Fibroblast of skin of left biceps (primary cell): ENCODE measurements at regions not wholly inside any gene's neighbourhood (a gene's known extent, or its start where the extent isn't known, plus 50 kb on each side); places are given as distances from the start of the nearest gene placed in this dataset.
"Not testable (repeated sequence)": the region's sequence is repeated elsewhere in the genome, so short reads cannot be mapped to it uniquely, and the experiment has no call there.

Experiments used
- DNase-seq, 2 experiments: peaks; one replicate each; pipeline ENCODE4 v3.0.0-alpha.2; 2013; ENCODE audit warnings: low read depth in 2 of 2

DNA sequence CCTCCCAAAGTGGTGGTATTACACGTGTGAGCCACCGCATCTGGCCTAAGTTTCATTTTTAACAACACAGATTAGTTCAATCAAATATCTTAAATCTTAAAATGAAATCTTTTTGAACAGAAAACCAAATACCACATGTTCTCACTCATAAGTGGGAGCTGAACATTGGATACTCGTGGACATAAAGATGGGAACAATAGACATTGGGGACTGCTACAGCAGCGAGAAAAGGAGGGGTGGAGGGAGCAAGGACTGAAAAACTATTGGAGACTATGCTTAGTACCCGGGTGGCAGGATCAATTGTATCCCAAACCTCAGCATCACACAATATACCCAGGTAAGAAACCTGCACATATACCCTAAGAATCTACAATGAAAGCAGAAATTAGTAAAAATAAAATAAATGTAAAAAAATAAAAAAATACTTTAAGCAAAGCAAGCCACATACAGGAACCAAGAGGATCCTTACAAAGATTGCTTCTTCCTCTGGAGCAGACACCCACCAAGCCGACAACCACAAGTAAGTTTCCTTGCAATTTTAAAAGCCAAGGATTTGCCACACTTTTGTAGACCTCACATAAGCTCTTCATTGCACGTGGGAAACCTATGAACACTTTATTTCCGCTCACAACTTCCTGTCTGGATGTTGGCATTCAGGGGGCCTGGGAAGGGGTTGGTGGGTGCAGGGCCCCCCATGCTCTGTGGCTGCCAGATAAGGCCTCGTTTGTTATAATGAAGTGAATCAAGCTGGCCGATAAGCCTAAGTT, 147.9 kb downstream of the MYCN start:
- DNase-seq = no peak

DNA sequence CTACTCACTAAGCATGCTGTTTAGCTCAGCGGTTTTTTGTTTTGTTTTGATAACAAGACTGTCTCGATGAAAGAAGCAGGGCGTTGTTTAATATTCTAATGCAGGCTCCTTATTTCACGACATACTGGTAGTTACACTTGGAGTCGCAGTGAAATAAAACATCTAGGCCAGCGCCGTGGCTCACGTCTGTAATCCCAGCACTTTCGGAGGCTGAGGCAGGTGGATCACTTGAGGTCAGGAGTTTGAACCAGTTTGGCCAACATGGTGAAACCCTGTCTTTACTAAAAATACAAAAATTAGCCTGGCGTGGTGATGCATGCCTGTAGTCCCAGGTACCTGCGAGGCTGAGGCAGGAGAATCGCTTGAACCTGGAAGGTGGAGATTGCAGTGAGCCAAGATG, 145.8 kb downstream of the MYCN start:
- not testable (repeated sequence) for DNase-seq

DNA sequence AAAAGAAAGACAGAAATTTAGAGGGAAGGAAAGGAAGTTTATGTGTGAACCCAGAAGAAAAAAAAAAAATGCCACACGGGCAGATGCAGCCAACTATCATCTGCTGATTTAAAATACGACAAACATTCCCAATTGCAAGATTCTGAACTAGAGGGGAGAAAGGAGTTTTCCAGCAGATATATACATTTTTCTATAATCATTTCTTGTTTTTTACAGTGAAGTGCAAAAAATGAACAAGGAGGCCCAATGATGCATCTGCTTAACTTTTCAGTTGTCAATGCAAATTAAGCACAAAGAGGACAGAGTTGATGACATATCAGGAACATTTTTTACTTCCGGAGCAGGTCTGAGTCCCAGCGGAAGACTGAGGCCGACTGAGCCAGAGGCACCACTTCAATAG, 144.7 kb downstream of the MYCN start:
- no peak for DNase-seq

DNA sequence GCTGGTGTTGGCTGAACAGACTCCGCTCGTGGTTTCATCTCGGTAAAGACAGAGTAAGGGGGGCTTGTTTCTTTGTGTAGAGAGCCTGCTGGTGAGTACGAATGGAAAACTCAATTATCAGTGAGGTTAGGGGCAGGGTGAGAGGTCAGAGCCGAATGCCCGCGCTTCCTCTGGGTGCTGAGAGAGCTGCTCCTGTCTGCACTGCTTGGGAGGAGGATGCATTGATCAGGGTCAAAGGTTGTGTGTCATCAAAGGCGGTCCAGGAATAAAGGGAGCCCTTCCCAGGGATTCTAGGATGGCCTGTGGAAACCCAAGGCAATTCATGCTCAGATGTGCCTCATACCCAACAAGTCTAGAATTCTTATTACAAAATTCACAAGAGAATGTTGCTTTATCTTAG, 143.9 kb downstream of the MYCN start:
- DNase-seq = no peak

DNA sequence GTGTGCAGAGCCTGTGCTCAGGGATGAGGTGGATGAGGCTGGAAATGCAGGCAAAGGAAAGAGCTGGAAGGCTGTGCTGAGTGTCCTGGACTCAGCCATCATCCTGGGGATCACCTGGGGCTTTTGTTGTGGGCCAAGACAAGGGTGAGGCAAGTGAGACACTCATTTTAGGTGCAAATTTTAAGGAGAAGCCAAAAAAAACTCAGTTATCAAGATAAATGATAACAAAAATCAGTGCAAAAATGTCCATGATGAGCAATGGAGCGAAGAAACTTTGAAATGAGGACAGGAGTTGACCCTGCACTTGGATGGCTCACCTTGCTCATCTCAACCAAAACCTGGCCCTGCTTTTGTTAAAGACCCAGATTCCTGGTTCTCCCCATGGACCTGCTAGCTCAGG, 141.9 kb downstream of the MYCN start:
- no peak for DNase-seq

DNA sequence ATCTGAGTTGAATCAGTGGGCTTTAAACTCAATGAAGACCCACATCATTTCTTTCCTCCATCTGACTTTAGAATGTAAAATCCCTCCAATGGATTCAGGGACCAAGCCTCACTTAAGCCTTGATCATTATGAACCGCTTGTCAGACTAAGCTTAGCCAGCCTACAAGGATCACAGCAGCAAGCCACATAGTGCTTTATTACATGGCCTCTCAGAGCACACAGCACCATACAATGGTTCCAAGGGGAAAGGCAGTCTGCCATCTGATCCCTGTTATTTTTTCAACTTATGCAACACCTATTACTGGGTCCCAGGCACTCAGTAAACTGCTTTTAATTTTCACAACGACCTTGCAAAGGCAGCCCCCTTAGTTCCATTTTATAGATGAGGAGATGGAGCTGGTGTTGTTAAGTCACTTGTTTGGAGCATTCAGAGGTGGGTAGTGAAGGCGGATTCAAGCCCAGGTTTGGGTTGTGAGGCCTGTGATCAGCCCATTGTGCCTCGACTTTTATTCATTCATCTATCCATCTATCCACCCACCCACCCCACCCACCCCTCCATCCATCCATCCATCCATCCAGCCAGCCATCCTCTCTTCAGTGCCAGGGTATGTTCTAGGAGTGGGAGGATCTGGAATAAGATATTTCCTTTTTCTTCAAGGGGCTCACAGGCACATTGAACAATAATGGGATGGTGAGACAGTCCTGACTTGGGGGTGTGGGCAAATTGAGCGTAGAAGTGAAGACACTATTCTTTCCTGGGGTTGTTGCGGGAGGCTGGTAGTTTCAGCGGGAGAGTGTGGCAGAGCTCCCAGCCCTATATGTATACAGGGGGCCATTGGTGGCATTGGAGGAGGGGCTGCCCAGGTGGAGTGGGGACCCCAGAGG, 141.2 kb downstream of the MYCN start:
- no peak for DNase-seq

DNA sequence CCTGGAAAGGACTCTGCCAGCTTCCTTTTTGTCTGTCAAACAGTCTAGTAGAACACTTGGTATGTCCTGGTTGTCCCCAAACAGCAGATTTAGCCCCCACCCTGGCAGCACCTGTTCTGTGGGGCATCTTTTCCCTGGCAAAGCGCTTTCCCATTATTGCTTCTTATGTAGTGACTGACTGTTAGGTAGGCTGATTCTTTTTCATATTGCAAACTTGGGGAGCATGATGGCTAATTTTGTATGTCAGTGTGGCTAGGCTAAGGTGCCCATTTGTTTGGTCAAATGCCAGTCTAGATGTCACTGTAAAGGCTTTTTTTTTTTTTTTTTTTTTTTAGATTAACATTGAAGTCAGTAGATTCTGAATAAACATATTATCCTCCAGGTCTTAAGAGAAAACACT, 140.2 kb downstream of the MYCN start:
- DNase-seq = no peak

DNA sequence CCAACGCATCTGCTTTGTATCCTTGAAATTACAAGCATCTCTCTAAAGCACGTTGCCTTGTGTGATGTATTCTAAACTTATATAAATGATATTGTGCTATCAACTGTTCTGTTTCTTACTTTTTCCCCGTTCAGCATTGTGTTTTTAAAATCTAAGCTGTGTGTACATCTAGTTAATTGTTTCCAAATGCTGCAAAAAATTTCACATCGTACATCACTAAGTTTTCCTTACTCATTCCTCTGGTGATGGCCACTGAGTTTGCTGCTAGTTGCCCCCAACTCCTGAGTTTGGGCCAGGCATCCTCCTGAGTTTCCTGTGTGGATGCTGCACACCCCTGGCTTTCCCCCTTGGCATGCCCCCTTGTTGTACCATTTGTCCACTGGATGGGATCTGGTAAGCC, 139.7 kb downstream of the MYCN start:
- no peak for DNase-seq

DNA sequence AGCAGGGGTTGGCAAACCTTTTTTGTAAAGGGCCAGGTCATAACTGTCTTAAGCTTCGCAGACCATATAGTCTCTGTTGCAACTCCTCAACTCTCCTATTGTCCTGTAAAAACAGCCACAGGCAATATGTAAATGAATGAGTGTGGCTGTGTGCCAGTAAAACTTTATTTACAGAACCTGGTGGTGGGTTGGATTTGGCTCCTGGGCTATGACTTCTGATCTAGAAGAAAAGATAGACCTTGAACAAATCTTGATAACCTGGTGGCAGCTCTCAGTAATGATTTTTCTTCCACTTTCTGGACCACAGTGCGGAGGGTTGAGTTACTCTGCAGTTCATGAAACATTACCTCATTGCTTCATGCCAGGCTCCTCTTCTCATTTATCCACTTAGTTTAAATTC, 139.3 kb downstream of the MYCN start:
- no peak for DNase-seq

DNA sequence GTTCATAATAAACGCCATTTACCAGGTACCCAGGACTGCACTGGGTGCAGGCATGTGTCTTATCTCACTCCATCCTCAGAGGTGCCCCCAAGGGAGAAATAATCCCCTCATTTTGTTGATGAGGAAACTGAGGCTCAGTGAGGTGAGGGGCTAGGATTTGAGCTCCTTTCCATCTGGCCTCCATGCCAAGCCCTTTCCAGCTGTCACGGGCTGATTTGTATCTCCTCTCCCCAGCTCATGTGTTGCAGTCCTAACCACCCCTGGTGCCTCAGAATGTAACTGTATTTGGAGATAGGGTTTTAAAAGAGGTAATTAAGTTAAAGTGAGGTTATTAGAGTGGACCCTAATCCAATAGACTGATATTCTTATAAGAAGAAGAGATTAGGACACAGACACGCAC, 137.3 kb downstream of the MYCN start:
- no peak for DNase-seq

DNA sequence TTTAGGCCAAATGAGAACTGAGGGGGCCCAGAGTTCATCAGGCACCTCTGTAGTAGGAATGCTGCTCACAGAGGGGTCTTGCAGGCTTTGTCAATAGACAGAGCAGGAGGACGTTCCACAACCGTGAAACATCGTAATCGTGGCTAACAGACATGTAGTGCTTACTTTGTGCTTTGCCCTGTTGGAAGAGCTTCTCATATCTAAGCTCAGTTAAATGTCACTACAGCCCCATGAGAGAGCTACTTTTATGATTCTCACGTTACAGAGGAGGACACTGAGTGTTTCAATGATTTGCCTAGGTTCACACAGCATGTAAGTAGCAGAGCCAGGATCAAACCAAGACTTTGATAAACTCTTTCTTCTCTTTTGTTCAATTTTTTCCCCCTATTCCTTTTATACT, 136.6 kb downstream of the MYCN start:
- DNase-seq = no peak

DNA sequence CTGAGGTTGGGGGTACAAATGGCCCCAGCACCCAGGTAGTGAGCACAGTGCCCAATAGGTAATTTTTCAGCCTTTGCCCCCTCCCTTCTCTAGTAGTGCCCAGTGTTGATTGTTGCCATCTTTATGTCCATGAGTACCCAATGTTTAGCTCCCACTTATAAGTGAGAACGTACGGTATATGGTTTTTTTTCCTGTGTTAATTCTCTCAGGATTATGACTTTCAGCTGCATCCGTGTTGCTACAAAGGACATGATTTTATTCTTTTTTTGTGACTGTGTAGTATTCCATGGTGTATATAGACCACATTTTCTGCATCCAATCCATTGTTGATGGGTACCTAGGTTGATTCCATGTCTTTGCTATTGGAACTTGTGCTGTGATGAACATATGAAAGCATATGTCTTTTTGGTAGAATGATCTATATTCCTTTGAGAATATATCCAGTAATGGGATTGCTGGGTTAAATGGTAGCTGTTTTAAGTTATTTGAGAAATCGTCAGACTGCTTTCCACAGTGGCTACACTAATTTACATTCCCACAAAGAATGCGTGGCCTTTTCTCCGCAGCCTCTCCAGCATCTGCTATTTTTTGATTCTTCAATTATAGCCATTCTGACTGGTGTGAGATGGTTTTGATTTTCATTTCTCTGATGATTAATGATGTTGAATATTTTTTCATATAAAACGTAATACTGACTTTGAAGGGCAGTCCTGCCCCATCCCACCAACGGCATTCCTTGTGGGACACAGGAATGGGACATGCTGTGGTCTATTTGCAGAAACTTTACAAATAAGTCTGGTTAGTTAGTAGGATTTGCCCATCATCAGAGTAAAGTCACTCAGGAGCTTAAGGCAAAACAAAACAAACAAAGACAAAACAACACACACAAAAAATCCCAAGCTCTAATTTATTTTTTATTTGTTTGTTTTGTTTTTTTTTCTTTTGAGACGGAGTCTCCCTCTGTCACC, 135.0 kb downstream of the MYCN start:
- no peak for DNase-seq

DNA sequence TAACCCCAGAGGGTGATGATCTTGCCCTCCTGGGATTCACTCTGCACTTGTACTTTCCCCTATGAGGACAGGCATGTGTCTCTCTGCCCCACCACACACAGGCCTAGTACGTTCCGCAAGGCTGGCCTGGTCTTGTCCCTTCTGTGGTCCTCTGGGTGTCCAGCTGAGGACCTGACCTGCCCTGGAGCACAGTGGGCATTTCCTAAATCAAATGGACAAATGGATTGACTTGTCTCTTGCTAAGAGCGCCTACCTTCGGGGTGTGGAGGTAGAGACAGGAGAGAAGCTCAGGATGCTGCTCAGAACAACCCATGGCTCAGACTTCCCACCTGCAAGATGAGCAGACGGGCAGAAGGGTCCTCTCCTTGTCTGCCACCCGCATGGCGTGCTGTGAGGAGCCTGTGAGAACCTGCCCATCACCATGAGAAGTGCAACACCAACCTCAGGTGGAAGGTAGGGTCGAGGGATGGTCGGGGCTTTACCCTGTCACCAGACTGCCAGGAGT, 133.6 kb downstream of the MYCN start:
- no peak for DNase-seq

DNA sequence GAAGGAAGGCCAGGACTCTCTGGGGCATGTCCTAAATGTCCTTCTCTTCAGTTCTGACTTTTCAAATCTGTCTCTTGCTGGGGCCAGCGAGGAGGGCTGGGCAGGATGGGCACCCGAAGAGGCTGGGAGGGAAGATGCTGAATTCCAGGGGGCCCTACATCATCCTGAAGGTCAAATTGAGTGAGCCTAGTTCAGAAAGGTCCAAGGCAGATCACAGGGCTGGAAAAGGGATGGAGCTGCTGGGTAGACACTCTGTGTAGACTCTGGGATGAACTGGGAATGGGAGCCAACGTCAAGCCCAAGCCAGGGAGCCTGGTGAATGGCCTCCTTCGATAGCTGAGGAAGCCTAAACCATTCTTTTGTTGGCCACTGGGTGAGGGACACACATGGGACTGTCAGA, 133.1 kb downstream of the MYCN start:
- DNase-seq = no peak

DNA sequence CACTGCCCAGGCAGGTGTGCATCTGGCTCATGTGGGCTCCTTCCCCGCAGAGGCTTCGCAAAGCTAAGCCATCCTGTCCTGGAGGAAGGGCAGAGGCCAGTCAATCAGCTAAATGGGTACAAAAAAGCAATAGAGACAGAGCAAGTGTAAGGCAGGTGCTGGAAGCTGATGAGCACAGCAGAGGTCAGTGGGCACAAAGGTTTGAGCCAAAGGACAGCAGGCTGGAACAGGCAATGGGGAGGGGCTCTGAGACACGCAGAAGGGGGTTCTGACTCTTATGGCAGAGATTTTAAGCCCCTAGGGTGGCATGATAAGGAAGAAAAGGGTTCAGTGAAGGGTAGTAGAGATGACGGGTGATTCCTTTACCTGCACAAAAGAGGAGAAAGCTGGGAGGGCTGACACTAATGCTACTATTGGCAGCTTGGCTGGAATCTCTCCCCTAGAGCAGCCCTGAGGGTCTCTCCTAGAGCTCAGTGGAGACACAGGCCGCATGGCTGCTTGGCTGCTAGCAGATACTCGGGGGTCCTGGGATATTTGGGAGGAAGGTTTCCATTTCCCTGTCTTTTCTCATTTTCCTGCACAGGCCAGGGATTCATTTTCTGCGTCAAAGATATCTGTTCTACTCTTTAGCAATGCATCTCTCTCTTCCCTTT, 132.4 kb downstream of the MYCN start:
- DNase-seq = no peak

DNA sequence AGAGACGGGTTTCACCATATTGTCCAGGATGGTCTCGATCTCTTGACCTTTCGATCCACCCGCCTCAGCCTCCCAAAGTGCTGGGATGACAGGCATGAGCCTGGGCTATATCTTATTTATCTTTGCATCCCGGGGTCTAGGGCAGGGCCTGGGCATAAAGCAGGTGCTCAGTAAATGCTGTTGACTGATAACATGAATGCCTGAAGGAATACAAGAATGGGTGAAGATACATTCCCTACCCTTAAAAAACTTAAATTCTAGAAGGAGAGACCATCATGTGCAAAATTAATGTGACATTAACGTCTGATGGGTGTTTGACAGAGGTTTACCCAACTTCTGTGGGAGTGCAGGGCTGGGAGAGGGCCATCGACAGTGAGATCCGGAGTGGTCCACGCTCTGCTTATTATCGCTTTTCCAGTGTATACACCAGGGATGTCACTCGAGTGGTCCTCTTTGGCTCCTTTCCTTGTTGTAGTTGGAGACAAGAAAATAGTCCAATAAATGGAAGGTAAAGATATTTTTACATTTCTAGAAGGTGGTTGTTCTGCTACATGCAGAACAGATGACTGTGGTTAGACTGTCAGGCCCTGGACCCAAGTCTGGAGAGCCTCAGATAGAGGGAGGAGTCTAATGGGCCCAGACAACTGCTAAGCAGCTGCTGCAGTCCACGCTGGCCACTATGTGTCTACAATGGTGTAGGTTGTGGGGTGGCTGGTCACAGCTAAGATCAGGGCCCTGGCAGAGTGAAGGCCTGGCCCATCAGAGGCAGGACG, 131.7 kb downstream of the MYCN start:
- no peak for DNase-seq

DNA sequence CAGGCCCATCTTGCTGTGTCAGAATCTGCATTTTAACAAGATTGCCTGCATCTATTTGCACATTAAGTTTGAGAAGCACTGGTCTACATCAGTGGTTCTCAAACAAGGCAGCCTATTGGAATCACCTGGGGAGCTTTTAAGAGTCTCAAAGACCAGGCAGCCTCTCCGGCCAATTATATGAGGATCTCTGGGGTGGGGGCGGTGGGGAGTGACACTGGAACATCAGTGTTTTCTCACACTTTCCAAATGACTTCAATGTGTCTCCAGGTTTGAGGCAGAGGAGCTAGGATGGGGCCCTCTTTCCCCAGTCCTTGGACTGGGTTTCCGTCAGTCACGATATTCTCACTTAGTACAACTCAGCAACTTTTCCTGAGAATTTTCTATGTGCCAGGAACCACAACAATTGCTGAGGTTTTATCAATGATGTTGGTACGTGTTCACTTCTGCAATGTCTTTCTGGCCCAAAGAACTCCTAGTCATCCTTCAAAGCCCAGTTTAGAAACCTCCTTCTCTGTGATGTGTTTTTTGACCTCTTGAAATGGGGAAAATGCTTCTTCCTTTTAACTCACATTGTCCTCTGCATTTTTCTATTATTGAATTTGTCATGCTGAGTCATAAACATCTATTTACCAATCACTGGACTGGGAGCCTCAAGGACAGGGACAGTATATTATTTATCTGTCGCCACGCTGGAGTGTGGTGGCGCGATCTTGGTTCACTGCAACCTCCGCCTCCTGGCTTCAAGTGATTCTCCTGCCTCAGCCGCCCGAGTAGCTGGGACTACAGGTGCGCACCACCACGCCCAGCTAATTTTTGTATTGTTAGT, 130.9 kb downstream of the MYCN start:
- no peak for DNase-seq

DNA sequence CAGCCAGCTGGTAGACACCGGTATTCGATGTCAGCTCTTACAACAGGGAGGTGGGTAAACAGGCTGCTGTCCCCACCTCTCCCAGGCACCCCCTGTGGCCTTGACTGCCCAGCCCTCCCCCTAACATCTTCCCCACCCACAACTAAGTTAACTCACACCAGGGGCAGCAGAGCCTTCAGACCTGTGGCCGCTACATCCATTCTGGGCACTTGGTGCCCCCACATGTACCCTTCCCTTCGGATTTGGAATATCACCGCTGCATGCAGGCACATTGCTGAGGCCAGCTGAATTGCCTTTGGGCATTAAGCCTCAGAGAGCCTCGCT, 130.3 kb downstream of the MYCN start:
- no peak for DNase-seq

DNA sequence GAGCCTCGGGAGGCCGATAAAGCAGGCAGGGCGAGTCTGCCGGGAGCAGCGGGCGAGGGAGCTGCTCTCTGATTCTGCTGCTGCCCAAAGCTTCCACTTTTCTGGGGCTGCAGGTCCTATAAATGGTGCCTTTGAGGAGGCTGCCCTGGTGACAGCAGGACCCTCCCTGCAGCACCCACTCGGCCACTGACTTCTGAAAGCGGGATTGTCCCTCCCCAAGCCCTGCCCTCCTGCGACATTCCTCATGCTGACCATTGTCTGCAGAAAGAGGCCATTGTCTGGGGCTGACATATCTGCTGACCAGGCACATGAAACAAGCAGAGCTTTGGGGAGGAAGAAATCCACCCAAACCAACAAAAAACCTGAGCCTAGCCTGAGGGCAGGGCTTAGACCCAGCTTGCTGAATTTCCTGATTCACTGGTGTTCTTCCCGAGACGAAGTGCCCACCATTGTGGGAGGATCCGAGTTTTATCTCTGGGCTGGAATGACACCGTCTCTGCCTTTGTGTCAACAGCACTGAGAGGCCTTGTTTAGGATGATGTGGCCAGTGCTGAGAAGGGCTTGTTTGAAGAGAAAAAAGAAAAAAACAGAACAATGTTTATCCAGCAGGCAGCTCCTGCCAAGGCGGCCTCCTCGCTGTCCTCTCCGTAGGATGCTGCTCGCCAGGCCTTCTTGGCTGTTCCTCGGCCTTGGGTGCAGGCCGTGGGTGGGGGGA, 129.7 kb downstream of the MYCN start:
- no peak for DNase-seq
